OCI-LY1 (cell line): ENCODE measurements at regions not wholly inside any gene's neighbourhood (a gene's known extent, or its start where the extent isn't known, plus 50 kb on each side); places are given as distances from the start of the nearest gene placed in this dataset.

Source experiments
- EZH2 ChIP-seq: fragments of 200-600 bp; sonication (generic), shearing (Covaris generic); IDR thresholded peaks from 2 replicates; pipeline ENCODE4 v1.8.0; 2017; ENCODE audit warnings: borderline replicate concordance, mixed run types, mild to moderate bottlenecking, antibody characterized with exemption, low read length, moderate library complexity, mixed read lengths
- TF ChIP-seq, protein P1 (sequence below): fragments of 200-600 bp; sonication (generic), shearing (Covaris generic); IDR thresholded peaks from 2 replicates; pipeline ENCODE4 v1.5.1; 2017; ENCODE audit warnings: mild to moderate bottlenecking, antibody characterized with exemption, low read length, moderate library complexity, mixed read lengths

- TF ChIP-seq, protein P1, sequence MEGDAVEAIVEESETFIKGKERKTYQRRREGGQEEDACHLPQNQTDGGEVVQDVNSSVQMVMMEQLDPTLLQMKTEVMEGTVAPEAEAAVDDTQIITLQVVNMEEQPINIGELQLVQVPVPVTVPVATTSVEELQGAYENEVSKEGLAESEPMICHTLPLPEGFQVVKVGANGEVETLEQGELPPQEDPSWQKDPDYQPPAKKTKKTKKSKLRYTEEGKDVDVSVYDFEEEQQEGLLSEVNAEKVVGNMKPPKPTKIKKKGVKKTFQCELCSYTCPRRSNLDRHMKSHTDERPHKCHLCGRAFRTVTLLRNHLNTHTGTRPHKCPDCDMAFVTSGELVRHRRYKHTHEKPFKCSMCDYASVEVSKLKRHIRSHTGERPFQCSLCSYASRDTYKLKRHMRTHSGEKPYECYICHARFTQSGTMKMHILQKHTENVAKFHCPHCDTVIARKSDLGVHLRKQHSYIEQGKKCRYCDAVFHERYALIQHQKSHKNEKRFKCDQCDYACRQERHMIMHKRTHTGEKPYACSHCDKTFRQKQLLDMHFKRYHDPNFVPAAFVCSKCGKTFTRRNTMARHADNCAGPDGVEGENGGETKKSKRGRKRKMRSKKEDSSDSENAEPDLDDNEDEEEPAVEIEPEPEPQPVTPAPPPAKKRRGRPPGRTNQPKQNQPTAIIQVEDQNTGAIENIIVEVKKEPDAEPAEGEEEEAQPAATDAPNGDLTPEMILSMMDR: no peak
- no peak for TF ChIP-seq EZH2
Observed at GRCh38 chr12:22982635-22983034, 357.7 kb downstream of the ETNK1 start.
